ENCODE measurements at regions not wholly inside any gene's neighbourhood (a gene's known extent, or its start where the extent isn't known, plus 50 kb on each side); places are given as distances from the start of the nearest gene placed in this dataset.
"Not testable (repeated sequence)": the region's sequence is repeated elsewhere in the genome, so short reads cannot be mapped to it uniquely, and the experiment has no call there.

- H3K4me1 Mint-ChIP-seq (ENCODE audit: low read depth); DNase-seq; intact Hi-C loops (cut with micrococcal nuclease); ATAC-seq; H3K27me3 Mint-ChIP-seq; H3K36me3 Mint-ChIP-seq (ENCODE audit: low read depth); CTCF ChIA-PET; H3K9me3 Mint-ChIP-seq; H3K4me3 Mint-ChIP-seq; POLR2A ChIA-PET; H3K27ac Mint-ChIP-seq: not testable (repeated sequence)
Observed at GRCh38 chrX:84858771-84859170, 144.9 kb upstream of the APOOL start.

- intact Hi-C loops (cut with micrococcal nuclease) = no loop called here
- ChIA-PET CTCF (no interaction called here), POLR2A (no interaction called here)
- ATAC-seq (no peak), DNase-seq (no peak)
- TF ChIP-seq CTCF (IDR thresholded peaks at IDR 0.05) = no peak
- no peaks in the 10 kb centered on the region for H3K27me3 Mint-ChIP-seq
- no peaks in the 10 kb centered on the region for H3K4me1 Mint-ChIP-seq (ENCODE audit: low read depth)
- no peaks in the 10 kb centered on the region for H3K36me3 Mint-ChIP-seq (ENCODE audit: low read depth)
- H3K4me3 Mint-ChIP-seq = no peak overlapping the region
- no peak overlapping the region for H3K27ac Mint-ChIP-seq
- no peaks in the 10 kb centered on the region for H3K9me3 Mint-ChIP-seq
Observed at GRCh38 chrX:84865113-84865512, 138.6 kb upstream of the APOOL start.

GRCh38 chrX:84870281-84870680, 133.4 kb upstream of the APOOL start:
- H3K4me1 Mint-ChIP-seq (ENCODE audit: low read depth); H3K27me3 Mint-ChIP-seq; H3K4me3 Mint-ChIP-seq; DNase-seq; POLR2A ChIA-PET; intact Hi-C loops (cut with micrococcal nuclease); H3K9me3 Mint-ChIP-seq; H3K27ac Mint-ChIP-seq; ATAC-seq; CTCF ChIA-PET; H3K36me3 Mint-ChIP-seq (ENCODE audit: low read depth): not testable (repeated sequence)

DNA sequence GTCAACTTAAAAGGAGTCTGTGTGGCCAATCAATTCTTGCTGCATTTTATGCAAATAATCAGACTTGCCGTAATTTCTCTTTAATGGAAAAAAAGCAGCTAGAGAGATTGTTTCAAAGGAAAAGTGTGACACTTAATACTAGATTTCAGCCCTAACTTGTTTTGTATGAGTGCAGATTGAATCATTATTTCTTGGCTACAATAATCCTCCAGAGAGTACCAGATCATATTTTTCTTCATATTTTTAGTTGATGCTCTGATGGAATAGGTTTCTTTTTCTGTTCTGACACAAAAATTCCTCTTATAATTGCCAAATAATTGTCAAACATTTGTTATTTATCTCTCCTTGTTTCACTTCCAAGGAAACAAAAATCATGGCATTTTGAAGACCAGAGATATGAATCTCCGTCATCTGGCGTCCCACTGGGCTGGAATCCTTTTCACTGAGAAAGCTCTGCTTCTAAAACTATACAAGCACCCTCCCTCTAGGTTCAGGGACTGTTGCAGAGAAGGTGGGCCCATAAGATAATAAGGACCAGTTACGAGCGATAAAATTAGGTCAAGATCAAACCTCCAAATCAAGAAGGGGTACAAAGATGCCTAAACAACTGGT, 131.4 kb upstream of the APOOL start:
- H3K9me3 Mint-ChIP-seq; POLR2A ChIA-PET; H3K27me3 Mint-ChIP-seq; H3K4me3 Mint-ChIP-seq; ATAC-seq; DNase-seq; H3K4me1 Mint-ChIP-seq (ENCODE audit: low read depth); CTCF ChIA-PET; H3K36me3 Mint-ChIP-seq (ENCODE audit: low read depth); H3K27ac Mint-ChIP-seq; intact Hi-C loops (cut with micrococcal nuclease): not testable (repeated sequence)

DNA sequence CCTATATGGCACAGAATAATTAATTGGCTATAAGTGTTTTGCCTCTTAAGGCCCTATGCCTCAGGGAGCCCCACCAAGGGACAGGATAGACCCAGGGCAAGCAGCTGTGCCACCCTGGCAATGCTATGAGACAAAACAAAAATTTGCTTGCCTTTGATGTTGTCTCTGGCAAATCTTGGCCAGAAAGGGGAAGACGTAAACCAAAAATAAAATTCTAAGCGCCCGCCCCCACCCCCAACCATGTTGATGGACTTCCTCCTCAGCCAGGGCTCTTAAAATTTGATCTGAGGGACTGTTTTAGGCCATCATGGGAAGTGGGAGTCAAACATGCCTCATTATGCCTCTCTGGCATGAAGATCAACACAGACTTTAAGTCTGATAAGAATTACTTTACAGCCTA, 130.5 kb upstream of the APOOL start:
- POLR2A ChIA-PET = no interaction called here

GRCh38 chrX:84876876-84877275, 126.8 kb upstream of the APOOL start:
- Mint-ChIP-seq H3K27ac (no peak overlapping the region), H3K27me3 (no peaks in the 10 kb centered on the region), H3K9me3 (no peaks in the 10 kb centered on the region), H3K36me3 (ENCODE audit: low read depth) (no peaks in the 10 kb centered on the region), H3K4me1 (ENCODE audit: low read depth) (no peaks in the 10 kb centered on the region), H3K4me3 (no peak overlapping the region)
- POLR2A ChIA-PET = no interaction called here
- no peak for TF ChIP-seq CTCF (IDR thresholded peaks at IDR 0.05)
- ATAC-seq (no peak), DNase-seq (no peak)
- intact Hi-C loops (cut with micrococcal nuclease) = no loop called here
- CTCF ChIA-PET = no interaction called here

More for the DNA sequence above, 130.5 kb upstream of the APOOL start:
- Mint-ChIP-seq H3K4me1 (ENCODE audit: low read depth) (no peaks in the 10 kb centered on the region), H3K9me3 (no peaks in the 10 kb centered on the region), H3K27me3 (no peaks in the 10 kb centered on the region), H3K36me3 (ENCODE audit: low read depth) (no peaks in the 10 kb centered on the region), H3K4me3 (no peak overlapping the region), H3K27ac (no peak overlapping the region)
- CTCF ChIA-PET = no interaction called here
- intact Hi-C loops (cut with micrococcal nuclease) = no loop called here
- TF ChIP-seq CTCF (IDR thresholded peaks at IDR 0.05) = no peak
- ATAC-seq (no peak), DNase-seq (no peak)

- H3K4me3 Mint-ChIP-seq = no peak overlapping the region
- intact Hi-C loops (cut with micrococcal nuclease) = no loop called here
- DNase-seq (no peak), ATAC-seq (no peak)
- no peaks in the 10 kb centered on the region for H3K27me3 Mint-ChIP-seq
- H3K4me1 Mint-ChIP-seq (ENCODE audit: low read depth) = no peaks in the 10 kb centered on the region
- CTCF ChIA-PET = no interaction called here
- TF ChIP-seq CTCF (IDR thresholded peaks at IDR 0.05) = no peak
- H3K27ac Mint-ChIP-seq = no peak overlapping the region
- POLR2A ChIA-PET = no interaction called here
- no peaks in the 10 kb centered on the region for H3K36me3 Mint-ChIP-seq (ENCODE audit: low read depth)
- no peaks in the 10 kb centered on the region for H3K9me3 Mint-ChIP-seq
Observed at GRCh38 chrX:84893897-84894296, 109.8 kb upstream of the APOOL start.
